K562 (cell line): ENCODE measurements at regions not wholly inside any gene's neighbourhood (a gene's known extent, or its start where the extent isn't known, plus 50 kb on each side); places are given as distances from the start of the nearest gene placed in this dataset.

Source experiments
- ATAC-seq: fragments of 200-7000 bp; cut with Tn5 transposase; 3 replicates; pipeline ENCODE4 v1.9.1; 2020; ENCODE audit warnings: moderate library complexity
- BruUV-seq: library from RNA; stranded (reverse); fragments of 400-500 nt; replicated peaks from 2 replicates; lab custom pipeline; 2021; lab: Mats Ljungman, UMichigan
- CTCF ChIA-PET: fragments of 300-600 bp; formaldehyde crosslinking; extraction: SDS; loops from one replicate; lab custom pipeline; 2021; ENCODE audit warnings: low intra/inter-chr PET ratio; lab: Yijun Ruan, JAX
- POLR2A ChIA-PET: fragments of 300-600, 350-650 bp; sonication (Branson Sonifier 250); formaldehyde crosslinking; extraction: SDS; loops from one replicate; lab custom pipeline; 2021; ENCODE audit warnings: antibody characterized with exemption, inconsistent platforms; lab: Yijun Ruan, JAX
- DNase-seq, 4 experiments: peaks; one replicate each; pipeline versions ENCODE4 v3.0.0 to v3.0.0-alpha.2; 2011 to 2018; ENCODE audit warnings: low spot score in 3 of 4, mixed read lengths in 3 of 4; ENCODE audit errors: extremely low read depth in 1 of 4
- FAIRE-seq: peaks from 2 replicates; lab custom pipeline; 2011; peaks lifted over from hg19 to GRCh38; lab: Jason Lieb, UNC
- H2AFZ ChIP-seq: 2 replicates; pipeline ENCODE4 v1.6.0; 2011; ENCODE audit warnings: low read depth, low read length, control low read depth, inconsistent platforms
- H3K27ac ChIP-seq: fragments of 200-600 bp; 3 replicates; pipeline ENCODE4 v1.8.0; 2011; ENCODE audit warnings: low read depth, mild to moderate bottlenecking, control low read depth, inconsistent platforms, low read length, moderate library complexity, mixed read lengths; ENCODE audit errors: extremely low read depth
- H3K27me3 ChIP-seq, 2 experiments: fragments of 300-600 bp in 1 of 2; 2 replicates in 1 of 2; 3 replicates in 1 of 2; pipeline versions ENCODE4 v1.6.0 to v1.8.0; 2011; ENCODE audit warnings: inconsistent platforms in 2 of 2, low read length in 2 of 2, mild to moderate bottlenecking in 1 of 2, mixed read lengths in 1 of 2, moderate library complexity in 1 of 2; ENCODE audit not compliant: control insufficient read depth in 2 of 2, insufficient read depth in 2 of 2
- H3K36me3 ChIP-seq: fragments of 300-600 bp; 3 replicates; pipeline ENCODE4 v1.8.0; 2011; ENCODE audit warnings: mild to moderate bottlenecking, low read length, inconsistent platforms; ENCODE audit not compliant: control insufficient read depth, insufficient read depth
- H3K4me1 ChIP-seq, 2 experiments: fragments of 200-600 bp in 1 of 2; replicated peaks in 1 of 2; 2 replicates in 1 of 2; 3 replicates in 1 of 2; pipeline versions ENCODE4 v1.5.1 to v1.8.0; 2011; ENCODE audit warnings: inconsistent platforms in 2 of 2, low read length in 2 of 2, mild to moderate bottlenecking in 1 of 2, mixed read lengths in 1 of 2, moderate library complexity in 1 of 2; ENCODE audit not compliant: control insufficient read depth in 2 of 2, insufficient read depth in 2 of 2
- H3K4me2 ChIP-seq: 2 replicates; pipeline ENCODE4 v1.6.1; 2011; ENCODE audit warnings: low read length, control low read depth, inconsistent platforms, mixed read lengths; ENCODE audit not compliant: insufficient read depth
- H3K4me3 ChIP-seq: fragments of 200-600 bp; sonication (generic), shearing (Covaris generic); 2 replicates; pipeline ENCODE4 v1.5.1; 2016; ENCODE audit warnings: control low read depth, inconsistent platforms
- H3K79me2 ChIP-seq: fragments of 200-600 bp; 3 replicates; pipeline ENCODE4 v1.8.0; 2011; ENCODE audit warnings: low read length, inconsistent platforms; ENCODE audit not compliant: control insufficient read depth, insufficient read depth
- H3K9ac ChIP-seq, 2 experiments: 2 replicates each; pipeline versions ENCODE4 v1.6.0 to v1.6.1; 2011; ENCODE audit warnings: low read depth in 2 of 2, low read length in 2 of 2, control low read depth in 1 of 2, inconsistent platforms in 1 of 2, mild to moderate bottlenecking in 1 of 2, mixed read lengths in 1 of 2; ENCODE audit not compliant: insufficient read depth in 1 of 2
- H3K9me1 ChIP-seq: one replicate; pipeline ENCODE4 v1.6.0; 2011; ENCODE audit warnings: inconsistent platforms, mild to moderate bottlenecking, low read length, moderate library complexity; ENCODE audit not compliant: control insufficient read depth, insufficient read depth
- H3K9me3 ChIP-seq: replicated peaks from 2 replicates; pipeline ENCODE4 v1.5.1; 2011; ENCODE audit warnings: low read depth, low read length, inconsistent platforms; ENCODE audit not compliant: control insufficient read depth, insufficient read depth
- H4K20me1 ChIP-seq: replicated peaks from 2 replicates; pipeline ENCODE4 v1.6.1; 2011; ENCODE audit warnings: low read length, inconsistent platforms, mixed read lengths; ENCODE audit not compliant: control insufficient read depth, insufficient read depth
- CBX8 ChIP-seq: fragments of 200-600 bp; sonication (generic); IDR thresholded peaks from 2 replicates; pipeline ENCODE4 v1.6.1; 2012; ENCODE audit warnings: borderline replicate concordance, mixed run types, low read depth, mild to moderate bottlenecking, moderate library complexity, mixed read lengths, low read length, control low read depth, inconsistent platforms; ENCODE audit not compliant: poor library complexity, severe bottlenecking; ENCODE audit errors: extremely low read depth
- HDAC2 ChIP-seq: fragments of 450-650 bp; IDR thresholded peaks from 2 replicates; pipeline ENCODE4 v1.6.1; 2016; ENCODE audit warnings: mild to moderate bottlenecking
- MEF2A ChIP-seq: IDR thresholded peaks from 2 replicates; pipeline ENCODE4 v1.6.1; 2011; ENCODE audit warnings: low read depth, mild to moderate bottlenecking, low read length, moderate library complexity; ENCODE audit not compliant: control insufficient read depth
- POU5F1 ChIP-seq: fragments of 150-350 bp; IDR thresholded peaks from 2 replicates; pipeline ENCODE4 v1.6.1; 2014; ENCODE audit warnings: borderline replicate concordance, low read length, low read depth, mild to moderate bottlenecking; ENCODE audit not compliant: partially characterized antibody
- RBM14 ChIP-seq: fragments of 200-400 bp; formaldehyde crosslinking; IDR thresholded peaks from 2 replicates; pipeline ENCODE4 v1.6.1; 2018; ENCODE audit warnings: low read depth, mild to moderate bottlenecking, low read length, moderate library complexity, borderline replicate concordance; ENCODE audit not compliant: insufficient read depth
- RBM15 ChIP-seq: fragments of 200-400 bp; formaldehyde crosslinking; IDR thresholded peaks from 2 replicates; pipeline ENCODE4 v1.6.1; 2018; ENCODE audit warnings: mild to moderate bottlenecking, low read length, moderate library complexity; ENCODE audit not compliant: insufficient read depth
- RFX1 ChIP-seq: fragments of 450-650 bp; IDR thresholded peaks from 2 replicates; pipeline ENCODE4 v1.6.1; 2016; ENCODE audit warnings: mild to moderate bottlenecking, moderate library complexity
- SMAD4 ChIP-seq: fragments of 250-450 bp; sonication (Bioruptor Pico); conservative IDR thresholded peaks from 2 replicates; pipeline ENCODE4 v1.8.0; 2021; ENCODE audit warnings: inconsistent platforms, mild to moderate bottlenecking, moderate library complexity
- SPI1 ChIP-seq: IDR thresholded peaks from 2 replicates; pipeline ENCODE4 v1.6.1; 2011; ENCODE audit warnings: low read depth, low read length, control low read depth, borderline replicate concordance
- TCF7 ChIP-seq: sonication (generic); IDR thresholded peaks from 2 replicates; pipeline ENCODE4 v1.6.1; 2016; ENCODE audit warnings: antibody characterized with exemption, borderline replicate concordance
- TRIM24 ChIP-seq, 2 experiments: fragments of 450-650 bp; IDR thresholded peaks; 2 replicates each; pipeline ENCODE4 v1.6.1; 2016
- TRIM25 ChIP-seq: fragments of 450-650 bp; IDR thresholded peaks from 2 replicates; pipeline ENCODE4 v1.7.0; 2016; ENCODE audit warnings: borderline replicate concordance
- ZFP1 ChIP-seq: fragments of 450-650 bp; formaldehyde crosslinking; IDR thresholded peaks from 2 replicates; pipeline ENCODE4 v1.4.0; 2020; ENCODE audit warnings: mild to moderate bottlenecking, mixed read lengths
- ZZZ3 ChIP-seq: fragments of 450-650 bp; IDR thresholded peaks from 2 replicates; pipeline ENCODE4 v1.6.1; 2016; ENCODE audit warnings: antibody characterized with exemption, mild to moderate bottlenecking, moderate library complexity
- WGBS: fragments of 100-300 bp; shearing (Covaris generic); methylation state at CpG from one replicate; pipeline ENCODE4 v1.1.6; 2016; ENCODE audit warnings: low coverage, mixed read lengths; ENCODE audit not compliant: insufficient coverage; ENCODE audit errors: missing lambda C conversion rate; 5-methylcytosine and 5-hydroxymethylcytosine counted together
- in situ Hi-C: fragments of 300-500 bp; cut with MboI; formaldehyde crosslinking; loops from 4 replicates; pipeline ENCODE4 v1.15.0; 2018; ENCODE audit warnings: inconsistent platforms, mixed read lengths
- intact Hi-C: fragments of 100-400 bp; cut with micrococcal nuclease; formaldehyde crosslinking; loops from 2 replicates; pipeline ENCODE4 v1.14.2; 2022
- TF ChIP-seq, protein P1 (sequence below): fragments of 250-450 bp; sonication (Bioruptor Pico); IDR thresholded peaks from 2 replicates; pipeline ENCODE4 v1.9.0; 2021; ENCODE audit warnings: mild to moderate bottlenecking
- TF ChIP-seq, protein P2 (sequence below): fragments of 250-450 bp; sonication (Bioruptor Pico); IDR thresholded peaks from 2 replicates; pipeline ENCODE4 v1.4.0; 2020; ENCODE audit warnings: mild to moderate bottlenecking, moderate library complexity

DNA sequence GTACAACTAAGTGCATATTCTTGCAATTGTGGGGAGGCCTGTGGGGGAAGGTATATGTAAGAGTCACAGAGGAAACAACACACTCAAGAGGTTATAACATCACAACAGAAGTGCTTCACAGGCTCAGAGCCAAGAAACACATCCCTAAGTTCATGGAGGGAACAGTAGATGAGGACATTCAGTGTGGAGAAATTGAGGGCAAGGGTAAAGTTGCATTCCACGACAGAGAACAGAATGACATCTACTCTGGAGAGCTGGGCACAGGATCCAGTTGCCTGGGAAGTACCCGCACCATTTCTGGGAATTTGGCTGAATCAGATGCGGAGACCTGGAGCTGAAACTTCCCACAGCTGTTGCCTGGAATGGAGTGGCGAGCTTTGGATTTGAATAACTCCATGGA, 197.2 kb downstream of the NXNL2 start (continued):
- TF ChIP-seq RBM14 (no peak), SPI1 (no peak), ZZZ3 (no peak)

DNA sequence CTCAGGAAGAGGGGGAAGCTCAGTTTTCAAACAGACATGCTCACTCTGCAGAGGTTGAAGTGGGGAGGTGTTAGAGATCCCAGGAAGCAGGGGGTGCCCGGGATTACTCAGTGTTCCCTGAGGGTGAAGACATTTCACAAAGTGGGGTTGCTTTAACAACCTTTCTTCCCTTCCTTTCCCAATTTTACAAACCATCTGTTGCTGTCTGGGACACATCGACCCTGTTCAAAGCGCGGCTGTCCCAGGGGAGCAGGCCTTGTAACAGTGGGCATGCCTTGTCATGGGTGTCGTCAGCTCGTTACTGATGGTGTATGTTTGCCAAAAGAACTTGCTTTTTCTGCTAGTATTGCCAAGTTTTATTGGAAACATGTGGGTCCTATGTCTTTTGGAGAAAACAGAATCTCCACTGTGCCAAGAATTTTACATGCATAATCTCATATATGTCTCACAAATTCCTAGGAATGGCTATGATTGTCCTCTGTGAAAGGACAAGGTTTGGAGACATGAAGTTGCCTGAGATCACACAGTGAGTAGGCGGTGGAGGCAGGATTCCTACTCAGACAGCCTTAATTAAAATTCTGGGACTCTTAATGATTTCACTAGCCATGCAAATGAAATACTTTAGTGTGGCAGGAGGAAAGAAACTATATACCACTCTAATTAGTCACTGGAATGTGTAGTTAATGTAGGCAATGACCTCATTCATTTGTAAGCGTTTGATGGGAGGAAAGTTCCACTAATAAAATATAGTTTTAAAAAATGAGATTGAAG, 198.9 kb downstream of the NXNL2 start:
- H2AFZ ChIP-seq = no peak overlapping the region
- no peak overlapping the region for H3K9ac ChIP-seq
- no peaks in the 10 kb centered on the region for H3K4me1 ChIP-seq
- DNase-seq (no peak), ATAC-seq (no peak), FAIRE-seq (no peak)
- H3K4me2 ChIP-seq = no peak overlapping the region
- ChIA-PET POLR2A (no interaction called here), CTCF (no interaction called here)
- H3K9me1 ChIP-seq = no peaks in the 10 kb centered on the region
- no peaks in the 10 kb centered on the region for H3K36me3 ChIP-seq
- H4K20me1 ChIP-seq = no peaks in the 10 kb centered on the region
- in situ Hi-C loops (no loop called here), intact Hi-C loops (no loop called here)
- H3K4me3 ChIP-seq = no peak overlapping the region
- 14% methylated on average over 8 of the region's 8 CpGs for WGBS
- peaks cover 2 to 5% of the 10 kb centered on the region in 2 experiments; a peak in 2 of 5 replicates for H3K27me3 ChIP-seq
- no peak overlapping the region for H3K27ac ChIP-seq
- H3K79me2 ChIP-seq = no peaks in the 10 kb centered on the region
- H3K9me3 ChIP-seq = no peaks in the 10 kb centered on the region
- no TSS peak for BruUV-seq
- TF ChIP-seq POU5F1 (no peak), CBX8 (no peak), RFX1 (no peak), HDAC2 (no peak), RBM15 (no peak), SMAD4 (CRISPR knock-in tag) (no peak), MEF2A (no peak), TRIM25 (no peak), ZFP1 (CRISPR knock-in tag) (no peak), TRIM24 (IDR thresholded peaks at IDR 0.05) (no peak), TCF7 (no peak)
- TF ChIP-seq, protein P1, sequence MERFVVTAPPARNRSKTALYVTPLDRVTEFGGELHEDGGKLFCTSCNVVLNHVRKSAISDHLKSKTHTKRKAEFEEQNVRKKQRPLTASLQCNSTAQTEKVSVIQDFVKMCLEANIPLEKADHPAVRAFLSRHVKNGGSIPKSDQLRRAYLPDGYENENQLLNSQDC (CRISPR knock-in tag) = no peak
- TF ChIP-seq, protein P2, sequence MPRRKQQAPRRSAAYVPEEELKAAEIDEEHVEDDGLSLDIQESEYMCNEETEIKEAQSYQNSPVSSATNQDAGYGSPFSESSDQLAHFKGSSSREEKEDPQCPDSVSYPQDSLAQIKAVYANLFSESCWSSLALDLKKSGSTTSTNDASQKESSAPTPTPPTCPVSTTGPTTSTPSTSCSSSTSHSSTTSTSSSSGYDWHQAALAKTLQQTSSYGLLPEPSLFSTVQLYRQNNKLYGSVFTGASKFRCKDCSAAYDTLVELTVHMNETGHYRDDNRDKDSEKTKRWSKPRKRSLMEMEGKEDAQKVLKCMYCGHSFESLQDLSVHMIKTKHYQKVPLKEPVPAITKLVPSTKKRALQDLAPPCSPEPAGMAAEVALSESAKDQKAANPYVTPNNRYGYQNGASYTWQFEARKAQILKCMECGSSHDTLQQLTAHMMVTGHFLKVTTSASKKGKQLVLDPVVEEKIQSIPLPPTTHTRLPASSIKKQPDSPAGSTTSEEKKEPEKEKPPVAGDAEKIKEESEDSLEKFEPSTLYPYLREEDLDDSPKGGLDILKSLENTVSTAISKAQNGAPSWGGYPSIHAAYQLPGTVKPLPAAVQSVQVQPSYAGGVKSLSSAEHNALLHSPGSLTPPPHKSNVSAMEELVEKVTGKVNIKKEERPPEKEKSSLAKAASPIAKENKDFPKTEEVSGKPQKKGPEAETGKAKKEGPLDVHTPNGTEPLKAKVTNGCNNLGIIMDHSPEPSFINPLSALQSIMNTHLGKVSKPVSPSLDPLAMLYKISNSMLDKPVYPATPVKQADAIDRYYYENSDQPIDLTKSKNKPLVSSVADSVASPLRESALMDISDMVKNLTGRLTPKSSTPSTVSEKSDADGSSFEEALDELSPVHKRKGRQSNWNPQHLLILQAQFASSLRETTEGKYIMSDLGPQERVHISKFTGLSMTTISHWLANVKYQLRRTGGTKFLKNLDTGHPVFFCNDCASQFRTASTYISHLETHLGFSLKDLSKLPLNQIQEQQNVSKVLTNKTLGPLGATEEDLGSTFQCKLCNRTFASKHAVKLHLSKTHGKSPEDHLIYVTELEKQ (CRISPR knock-in tag) = no peak
